GM18909 (cell line): ENCODE measurements at regions not wholly inside any gene's neighbourhood (a gene's known extent, or its start where the extent isn't known, plus 50 kb on each side); places are given as distances from the start of the nearest gene placed in this dataset.
A peak's percentile ranks its signal among the peaks of the same experiment; 100 is the strongest.

Experiments
- ATAC-seq: cut with Tn5 transposase; IDR thresholded peaks from one replicate; pipeline ENCODE4 v1.9.1; 2021; ENCODE audit warnings: mild to moderate bottlenecking; ENCODE audit not compliant: unreplicated experiment, poor library complexity

DNA sequence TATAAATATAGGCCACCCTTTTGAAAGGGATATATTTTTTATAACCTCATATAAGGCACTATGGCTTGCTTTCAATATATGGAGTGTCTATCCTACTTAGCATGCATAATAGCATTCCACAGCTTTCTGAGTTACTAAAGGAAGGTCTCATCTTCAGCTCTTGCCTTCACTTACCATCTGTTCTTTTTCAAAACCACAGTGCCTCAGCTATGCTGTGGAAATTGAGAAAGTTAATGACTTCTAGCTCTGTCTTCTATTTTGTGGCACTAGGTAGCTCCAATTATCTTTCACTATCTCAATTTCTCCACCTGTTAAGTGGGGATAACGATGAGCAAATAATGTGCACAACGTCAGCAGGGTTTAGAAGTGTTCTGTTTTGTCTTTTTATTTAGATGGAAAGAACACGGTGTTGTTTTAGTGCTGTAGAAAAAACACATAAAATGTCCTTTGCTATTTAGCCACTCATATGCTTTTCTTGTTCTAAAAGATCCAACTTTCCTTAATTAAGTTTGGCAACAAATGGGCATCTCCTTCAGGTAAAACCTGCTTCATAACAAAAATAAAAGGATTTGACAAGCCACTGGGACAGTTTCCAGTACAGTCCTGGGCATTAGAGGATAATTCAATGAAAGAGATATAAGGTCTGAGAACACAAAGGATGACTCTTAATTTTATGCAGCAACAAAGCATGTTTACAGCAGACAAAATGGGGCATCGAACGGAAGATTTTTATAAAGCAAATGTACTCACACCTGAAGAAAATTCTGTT is 462.0 kb upstream of the SYT1 start:
- ATAC-seq: no peak

DNA sequence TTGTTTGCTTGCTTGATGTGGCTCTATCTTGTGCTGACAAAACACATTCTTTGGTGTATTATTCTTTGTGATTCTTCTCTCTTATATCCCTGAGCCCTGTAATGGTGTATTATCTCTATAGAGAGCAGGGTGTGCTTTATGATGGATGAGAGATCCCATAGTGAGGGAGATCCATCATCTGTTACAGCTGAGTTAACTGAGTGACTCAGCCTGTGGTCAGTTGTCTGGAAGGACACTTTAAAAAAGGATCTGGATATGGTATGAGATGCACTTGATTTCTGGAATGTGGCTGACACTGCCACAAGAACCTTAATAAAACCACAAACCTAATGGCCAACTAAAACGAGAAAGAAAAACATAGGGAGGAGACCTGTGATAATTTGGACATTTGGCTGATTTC is 461.4 kb upstream of the SYT1 start:
- no peak for ATAC-seq

DNA sequence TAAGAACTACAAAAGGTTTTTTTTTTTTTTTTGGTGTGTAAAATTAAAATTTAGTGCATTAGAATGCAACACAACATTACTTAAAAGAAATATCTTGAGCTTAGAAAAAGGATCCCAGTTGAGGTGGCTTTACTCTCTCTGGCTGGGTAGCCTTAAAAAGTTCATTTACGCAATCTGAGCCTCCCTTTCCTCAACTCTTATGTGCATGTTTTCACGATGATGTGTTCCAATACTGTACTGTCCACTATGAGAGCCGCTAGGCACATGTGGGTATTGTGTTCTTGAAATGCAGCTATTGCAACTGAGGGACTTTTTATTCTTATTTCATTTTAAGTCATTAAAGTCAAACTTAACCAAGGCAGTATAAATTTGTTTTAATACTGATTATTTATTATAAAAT is 460.9 kb upstream of the SYT1 start:
- no peak for ATAC-seq

DNA sequence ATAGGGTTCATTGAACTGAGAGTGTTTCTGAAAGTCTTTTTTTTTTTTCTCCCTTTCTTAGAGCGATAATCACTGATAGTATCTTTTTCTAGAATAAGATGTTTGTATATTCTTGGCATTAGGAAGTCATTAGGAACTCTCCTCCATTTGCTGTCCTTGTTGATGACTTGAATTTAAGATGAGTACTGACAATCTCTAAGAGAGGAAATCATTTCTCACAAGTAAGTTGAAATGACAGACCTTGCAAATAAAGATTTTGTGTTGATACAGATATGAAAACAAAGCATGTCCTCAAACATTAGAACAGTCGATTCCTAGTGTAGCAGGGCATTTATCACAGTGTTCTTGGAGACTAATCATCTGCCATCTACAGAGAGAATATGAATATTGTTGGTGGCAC is 458.4 kb upstream of the SYT1 start:
- peak; percentile 11 for ATAC-seq

DNA sequence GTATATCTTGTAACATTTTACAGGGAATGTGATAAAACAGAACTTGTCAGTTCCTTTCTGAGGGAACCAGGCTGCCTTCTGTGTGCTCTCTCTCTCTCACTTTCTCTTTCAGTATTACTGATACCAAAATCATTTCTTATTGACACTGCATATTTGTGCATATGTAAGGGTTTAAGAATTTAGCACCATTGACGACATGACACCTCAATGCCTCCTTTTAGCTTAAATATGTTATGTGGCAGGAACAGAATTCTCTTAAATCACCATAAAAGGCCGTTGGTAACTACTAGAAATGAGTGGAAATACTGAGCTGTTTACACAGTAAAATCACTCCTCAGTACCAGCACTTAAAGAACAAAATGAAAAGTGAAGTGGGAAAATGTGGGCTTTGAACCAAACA is 457.7 kb upstream of the SYT1 start:
- peak; percentile 96 for ATAC-seq

DNA sequence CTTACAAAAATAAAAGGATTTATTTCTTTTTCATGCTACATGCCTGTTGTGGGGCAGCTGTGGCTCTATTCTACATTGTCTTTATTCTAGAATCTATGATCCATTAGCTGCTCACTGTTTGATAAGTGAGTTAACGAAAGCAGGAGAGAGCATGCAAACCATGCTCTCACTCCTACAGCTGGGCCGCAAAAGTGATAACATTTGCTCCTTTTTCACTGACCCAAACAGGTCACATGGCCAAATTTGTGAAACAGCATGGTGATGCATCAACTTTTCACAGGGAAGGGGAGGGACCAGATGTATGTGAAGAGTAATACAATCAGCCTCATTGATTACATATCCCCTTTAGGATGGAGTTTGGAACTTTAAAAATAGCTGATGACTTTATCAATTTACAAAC is 456.9 kb upstream of the SYT1 start:
- no peak for ATAC-seq

DNA sequence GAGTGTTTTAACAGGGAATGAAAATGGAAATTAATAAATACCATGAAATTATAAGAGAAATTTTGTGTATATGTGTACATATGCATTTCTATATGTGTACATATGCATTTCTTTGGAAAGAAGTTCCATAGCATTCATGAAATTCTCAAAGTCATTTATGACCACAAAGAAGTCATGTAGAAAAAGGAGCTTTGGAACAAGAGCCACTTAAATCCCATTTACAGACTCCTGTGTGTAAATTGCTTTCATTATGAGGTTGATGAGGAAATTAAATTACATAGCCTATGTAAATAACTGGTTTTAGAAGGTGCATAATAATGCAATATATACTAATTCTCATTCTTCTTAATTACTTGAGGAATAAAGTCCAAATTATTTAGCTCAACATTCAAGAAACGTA is 450.5 kb upstream of the SYT1 start:
- ATAC-seq: no peak

DNA sequence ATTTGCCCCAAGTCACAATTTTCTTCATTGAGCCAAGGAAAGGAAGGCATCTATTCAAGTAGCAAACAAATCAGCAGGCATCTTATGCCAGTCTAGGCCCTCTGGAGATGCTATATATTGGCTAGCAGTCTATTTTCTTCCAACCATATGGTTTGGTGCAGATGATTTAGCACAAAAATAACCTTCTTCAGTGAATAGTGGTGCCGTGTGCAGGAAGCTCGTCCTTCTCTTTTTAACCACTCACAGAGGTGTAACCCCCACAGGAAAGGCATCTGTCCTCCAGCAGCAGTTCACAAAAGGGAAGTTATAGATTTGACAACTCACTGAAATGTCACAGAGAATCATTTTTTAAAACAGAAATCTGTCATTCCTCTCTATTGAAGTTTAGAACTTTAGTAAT is 445.7 kb upstream of the SYT1 start:
- no peak for ATAC-seq

DNA sequence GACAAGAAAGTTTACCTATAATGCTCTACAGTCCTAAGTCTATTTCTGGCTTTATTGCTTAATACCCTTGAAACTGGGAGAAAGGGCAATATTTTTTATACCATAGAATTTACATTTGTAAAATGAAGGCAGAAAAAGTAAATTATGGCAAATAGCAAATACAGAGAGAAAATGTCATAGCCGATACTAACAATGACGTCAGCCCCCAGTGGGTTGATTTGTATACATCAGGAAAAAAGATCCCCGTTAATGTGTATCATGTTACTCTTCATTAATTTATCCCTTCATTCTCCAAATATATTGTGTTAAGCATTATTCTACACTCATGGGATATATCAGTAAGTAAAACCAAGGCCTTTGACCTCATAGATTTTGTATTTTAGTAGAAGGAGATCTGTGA is 445.1 kb upstream of the SYT1 start:
- no peak for ATAC-seq

DNA sequence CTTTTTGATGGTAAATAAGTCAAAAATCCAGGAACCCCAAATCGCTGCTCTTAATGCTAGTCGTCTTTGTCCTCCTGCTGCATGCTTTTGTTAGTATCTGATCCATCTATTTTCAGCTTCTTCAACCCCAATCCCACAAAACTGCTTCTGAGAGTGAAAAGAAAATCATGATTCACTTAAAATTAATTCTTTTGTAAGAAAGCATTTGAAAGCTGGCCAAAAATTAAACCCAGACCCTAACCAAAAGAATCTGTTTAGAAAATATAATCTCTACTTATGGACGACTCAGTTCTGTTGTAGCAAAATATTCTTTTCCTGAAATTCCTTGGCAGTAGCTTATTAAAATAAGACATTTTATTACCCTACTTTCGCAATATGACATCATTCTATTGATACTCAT is 443.6 kb upstream of the SYT1 start:
- ATAC-seq: no peak

DNA sequence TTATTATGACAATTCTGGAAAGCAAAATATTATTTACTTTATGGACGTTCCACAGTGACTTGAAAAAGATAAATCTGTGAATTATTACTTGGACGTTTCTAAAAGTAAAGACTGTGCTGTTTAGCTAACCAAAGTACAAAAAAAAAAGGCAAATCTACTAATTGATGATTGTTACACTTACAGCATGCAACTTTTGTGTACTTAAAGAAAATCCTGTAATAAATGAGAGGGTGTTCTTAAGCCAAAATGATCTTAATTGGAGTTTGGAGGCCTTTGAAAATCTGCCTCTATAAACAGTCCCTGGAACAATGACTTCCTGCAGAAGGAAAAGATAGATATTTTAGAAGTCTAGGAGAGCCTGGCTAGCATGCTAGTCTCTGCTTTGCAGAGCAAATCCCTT is 434.0 kb upstream of the SYT1 start:
- ATAC-seq: no peak

DNA sequence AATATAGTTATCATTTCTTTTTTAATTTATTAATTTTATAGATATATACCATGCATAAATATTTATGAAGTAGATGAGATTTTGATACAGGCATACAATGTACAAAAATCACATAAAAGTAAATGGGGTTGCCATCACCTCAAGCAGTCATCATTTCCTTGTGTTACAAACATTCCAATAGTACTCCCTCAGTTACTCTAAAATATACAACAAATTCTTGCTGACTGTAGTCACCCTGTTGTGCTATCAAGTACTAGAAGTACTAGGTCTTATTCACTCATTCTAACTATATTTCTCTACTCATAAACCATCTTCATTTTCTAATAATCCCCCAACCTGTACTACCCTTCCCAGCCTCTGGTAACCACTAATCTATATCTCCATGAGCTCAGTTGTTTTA is 432.6 kb upstream of the SYT1 start:
- ATAC-seq: no peak

DNA sequence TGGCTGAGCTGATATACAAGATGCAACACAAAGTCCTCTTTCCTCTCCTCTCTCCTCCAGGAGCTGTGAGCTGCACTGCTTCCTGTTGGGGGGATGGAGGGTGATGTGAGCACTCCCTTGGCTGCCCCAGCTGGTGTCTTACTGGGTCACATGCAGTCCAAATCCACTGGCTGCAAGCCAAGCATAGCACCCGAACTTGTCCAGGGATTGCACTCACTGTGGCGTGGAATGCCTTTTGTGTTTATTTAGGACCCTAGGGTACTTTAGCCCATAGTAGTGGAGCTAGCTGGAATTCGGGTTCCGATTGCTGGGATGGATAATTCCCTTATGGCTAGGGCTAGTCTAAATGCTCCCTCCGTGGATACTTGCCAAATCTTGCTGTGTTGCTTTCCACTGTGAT is 424.9 kb upstream of the SYT1 start:
- ATAC-seq: no peak

DNA sequence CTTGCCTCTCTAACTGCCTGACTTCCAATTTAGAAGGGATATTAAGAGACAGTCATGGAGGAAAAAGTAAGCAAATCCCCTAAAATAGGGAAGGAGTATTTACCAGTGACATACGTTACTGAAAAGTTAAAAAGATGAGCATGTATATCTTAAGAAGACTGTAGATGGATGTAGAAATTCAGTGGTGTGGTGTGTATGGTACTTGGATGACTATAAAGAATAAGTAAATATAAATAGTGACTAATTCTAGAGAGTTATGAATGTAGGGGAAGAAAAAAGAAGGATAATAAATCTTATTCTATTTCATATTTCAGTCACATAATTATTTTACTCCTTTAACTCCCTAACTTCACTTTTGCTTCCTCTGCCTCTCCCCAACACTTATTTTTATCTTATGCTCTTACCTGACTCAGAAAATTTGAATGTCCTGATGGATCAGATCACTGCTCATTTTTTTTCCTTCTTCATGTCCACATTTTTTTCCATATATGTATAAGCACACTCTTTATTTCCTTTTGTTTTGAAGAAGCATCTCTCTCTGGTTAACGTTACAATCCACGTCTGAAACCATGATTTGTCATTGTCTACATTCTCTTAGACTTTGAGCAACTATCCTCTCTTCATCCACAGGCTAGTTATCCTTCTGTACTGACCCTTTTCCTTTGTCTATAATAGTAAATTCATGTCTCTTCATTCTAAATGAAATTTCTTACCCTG is 422.7 kb upstream of the SYT1 start:
- no peak for ATAC-seq

DNA sequence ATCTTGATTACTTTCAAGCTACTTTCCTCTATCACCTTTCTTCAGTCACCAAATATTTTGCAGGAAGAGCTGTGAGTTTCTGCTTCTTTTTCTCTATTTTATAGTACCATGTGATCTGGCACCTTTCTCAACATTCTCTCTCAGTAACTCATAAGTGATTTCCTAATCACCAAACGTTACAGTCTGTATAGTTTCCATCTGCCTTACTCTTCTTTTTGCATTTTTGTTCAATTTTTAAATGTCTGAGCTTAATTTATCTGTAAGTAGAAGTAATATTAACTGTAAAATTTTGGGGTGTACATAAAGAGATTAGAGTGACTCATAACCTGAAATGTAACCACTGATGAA is 422.1 kb upstream of the SYT1 start:
- no peak for ATAC-seq

DNA sequence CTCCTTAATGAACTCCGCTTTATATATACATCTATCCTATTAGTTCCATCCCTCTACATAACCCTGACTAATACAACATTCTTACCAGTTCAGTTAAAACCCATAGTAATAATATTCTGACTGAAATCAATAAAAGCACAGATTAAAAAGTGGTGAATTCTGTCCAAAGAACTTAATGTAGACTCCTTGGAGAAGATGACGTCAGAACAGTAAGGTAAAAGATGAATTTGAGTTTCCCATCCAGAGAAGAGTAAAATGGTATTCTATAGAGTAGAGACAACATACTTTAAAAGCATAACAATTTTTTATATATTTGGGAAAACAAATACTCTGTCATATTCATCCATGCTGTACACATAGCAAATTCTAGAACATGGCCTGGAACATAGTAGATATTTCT is 418.0 kb upstream of the SYT1 start:
- no peak for ATAC-seq

DNA sequence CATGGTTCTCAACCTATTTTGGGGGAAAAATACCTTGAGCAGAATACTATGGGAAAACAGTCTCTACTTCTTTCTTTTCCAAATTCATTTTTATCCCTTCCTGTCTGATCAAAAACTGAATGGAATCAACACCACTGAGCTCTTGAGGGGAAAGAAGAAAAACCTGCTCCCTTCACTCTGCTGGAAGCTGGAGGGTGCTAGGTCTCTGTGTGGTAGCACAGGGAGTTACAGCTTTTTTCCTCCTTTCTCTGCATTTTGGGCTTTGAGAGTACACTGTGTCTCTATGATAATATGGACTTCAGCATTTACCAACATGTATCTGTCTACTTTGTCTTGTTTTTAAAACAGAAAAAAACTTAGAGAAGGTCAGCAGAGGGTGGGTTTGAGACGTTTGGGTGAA is 417.2 kb upstream of the SYT1 start:
- no peak for ATAC-seq

DNA sequence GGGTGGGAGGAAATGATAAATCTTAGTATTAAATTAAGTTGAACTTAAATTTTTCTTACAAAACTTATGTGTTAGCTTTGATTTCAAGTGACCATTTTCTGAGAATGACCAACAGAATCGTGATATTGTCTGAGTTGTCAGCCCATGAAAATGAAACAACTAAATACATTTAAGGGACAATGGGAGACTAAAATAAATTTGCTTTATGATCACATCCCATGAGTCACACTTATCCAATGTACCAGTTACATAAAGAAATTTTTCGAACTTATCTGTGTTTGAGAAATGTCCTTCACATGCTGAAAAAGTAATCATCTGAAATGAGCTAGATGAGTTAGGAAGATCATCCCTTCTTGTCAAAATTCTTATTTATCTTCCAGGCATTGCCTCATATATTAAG is 415.9 kb upstream of the SYT1 start:
- ATAC-seq: no peak

DNA sequence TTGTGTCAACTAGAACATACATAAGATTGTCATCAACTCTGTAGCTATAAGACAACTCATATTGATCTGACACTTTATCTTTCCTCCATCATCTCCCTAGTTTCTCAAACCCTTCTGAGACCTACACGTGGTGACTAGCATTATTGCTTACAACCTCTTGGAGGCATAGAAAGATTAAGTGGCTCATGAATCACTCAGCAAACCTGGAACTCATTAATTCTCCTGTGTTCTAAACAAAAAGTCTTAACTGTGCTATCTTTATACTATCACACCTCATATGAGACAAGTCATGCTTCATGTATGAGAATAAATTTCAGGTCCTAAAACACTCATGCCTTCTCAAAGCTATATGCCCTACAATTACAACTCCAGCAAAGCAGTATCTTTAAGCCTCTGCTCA is 408.6 kb upstream of the SYT1 start:
- ATAC-seq: no peak

DNA sequence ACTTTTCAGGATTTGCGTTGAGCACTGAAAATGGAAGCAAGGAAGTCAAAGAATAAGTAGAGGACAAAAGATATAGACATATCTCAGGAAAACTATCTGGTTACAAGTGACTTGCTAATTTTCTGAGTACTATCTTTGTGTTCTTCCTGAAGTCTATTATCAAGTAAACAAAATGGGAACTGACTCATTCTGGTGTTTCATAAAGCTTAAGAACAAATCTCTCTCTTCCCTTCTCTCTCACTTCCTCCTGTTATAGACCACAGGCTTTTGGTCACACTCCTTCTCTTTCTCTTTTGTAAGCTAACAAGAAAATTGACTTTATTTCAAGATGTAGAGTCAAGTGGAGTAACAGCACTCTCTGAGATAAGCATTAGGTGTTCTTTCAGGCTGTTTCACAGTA is 406.6 kb upstream of the SYT1 start:
- peak; percentile 100 for ATAC-seq

DNA sequence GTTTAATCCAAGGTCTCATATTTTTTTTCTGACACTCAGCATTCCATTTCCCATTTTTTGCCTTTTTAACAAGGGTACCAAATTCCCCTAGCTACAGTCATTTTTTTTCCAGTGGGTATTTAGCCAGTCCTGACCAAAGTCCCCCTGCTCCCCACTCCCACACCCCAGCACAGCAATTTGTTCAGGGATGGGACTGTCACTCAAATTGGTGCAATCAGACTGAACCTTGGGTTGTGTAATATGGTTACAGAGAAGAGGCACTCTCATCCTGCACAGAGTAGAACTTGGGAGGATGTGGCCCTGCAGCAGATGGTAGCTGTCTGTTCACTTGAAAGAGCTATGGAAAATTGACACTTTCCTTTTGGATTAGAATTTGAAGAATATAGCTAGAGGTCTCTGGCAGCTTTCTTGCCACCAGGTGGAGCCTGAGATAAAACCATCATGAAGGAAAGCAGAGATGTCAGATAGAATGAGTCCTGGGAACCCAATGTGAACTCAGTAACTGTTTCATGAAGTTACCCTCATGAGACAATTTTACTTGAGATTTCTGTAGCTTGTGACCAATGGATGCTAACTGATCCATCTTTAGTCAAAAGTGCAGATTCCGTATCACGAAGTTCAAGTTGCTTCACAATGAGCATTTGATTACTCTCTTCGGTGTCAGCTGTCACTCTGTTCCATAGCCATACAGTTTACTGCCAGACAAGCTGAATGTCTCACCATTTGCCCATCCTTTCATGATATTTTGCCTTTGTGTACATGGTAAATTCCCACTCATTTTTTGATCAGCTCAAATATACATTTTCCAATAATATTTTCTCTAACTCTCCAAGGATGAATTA is 394.0 kb upstream of the SYT1 start:
- ATAC-seq: no peak
